OCI-LY7 (cell line): ENCODE measurements at regions not wholly inside any gene's neighbourhood (a gene's known extent, or its start where the extent isn't known, plus 50 kb on each side); places are given as distances from the start of the nearest gene placed in this dataset.

ENCODE experiments used
- CTCF ChIP-seq: fragments of 200-600 bp; sonication (generic); conservative IDR thresholded peaks from 2 replicates; pipeline ENCODE4 v1.5.1; 2014; ENCODE audit warnings: mild to moderate bottlenecking, antibody characterized with exemption, low read length, moderate library complexity, mixed read lengths
- EZH2phosphoT487 ChIP-seq: fragments of 200-600 bp; sonication (generic); IDR thresholded peaks from 2 replicates; pipeline ENCODE4 v1.6.1; 2018; ENCODE audit warnings: low read depth, borderline replicate concordance, mild to moderate bottlenecking, mixed run types, antibody characterized with exemption, low read length, moderate library complexity, mixed read lengths

GRCh38 chr15:25188051-25188450 is 233.3 kb downstream of the SNRPN start:
- TF ChIP-seq CTCF = no peak
- TF ChIP-seq EZH2phosphoT487 = no peak
